ENCODE measurements at regions not wholly inside any gene's neighbourhood (a gene's known extent, or its start where the extent isn't known, plus 50 kb on each side); places are given as distances from the start of the nearest gene placed in this dataset.

DNA sequence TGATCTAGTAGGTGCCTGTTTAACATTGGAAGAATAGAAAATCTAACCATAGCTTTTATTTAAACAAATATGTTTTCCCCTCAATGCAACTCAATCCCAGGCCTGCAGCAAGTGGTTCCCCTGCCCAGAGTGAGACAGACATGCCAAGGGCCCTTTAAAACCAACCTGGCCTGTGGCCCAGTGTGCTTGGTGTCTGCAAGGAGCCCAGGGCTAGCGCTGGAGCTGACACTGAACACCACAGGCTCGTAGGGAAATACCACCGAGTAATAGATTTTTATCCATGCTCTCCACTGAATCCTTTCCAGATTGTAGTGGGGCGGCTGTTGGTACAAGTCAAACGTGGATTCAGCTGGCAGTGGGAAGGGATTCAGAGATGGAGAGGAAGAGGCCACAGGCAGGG is 95.6 kb upstream of the NRXN3 start:
- TF ChIP-seq, protein P1, sequence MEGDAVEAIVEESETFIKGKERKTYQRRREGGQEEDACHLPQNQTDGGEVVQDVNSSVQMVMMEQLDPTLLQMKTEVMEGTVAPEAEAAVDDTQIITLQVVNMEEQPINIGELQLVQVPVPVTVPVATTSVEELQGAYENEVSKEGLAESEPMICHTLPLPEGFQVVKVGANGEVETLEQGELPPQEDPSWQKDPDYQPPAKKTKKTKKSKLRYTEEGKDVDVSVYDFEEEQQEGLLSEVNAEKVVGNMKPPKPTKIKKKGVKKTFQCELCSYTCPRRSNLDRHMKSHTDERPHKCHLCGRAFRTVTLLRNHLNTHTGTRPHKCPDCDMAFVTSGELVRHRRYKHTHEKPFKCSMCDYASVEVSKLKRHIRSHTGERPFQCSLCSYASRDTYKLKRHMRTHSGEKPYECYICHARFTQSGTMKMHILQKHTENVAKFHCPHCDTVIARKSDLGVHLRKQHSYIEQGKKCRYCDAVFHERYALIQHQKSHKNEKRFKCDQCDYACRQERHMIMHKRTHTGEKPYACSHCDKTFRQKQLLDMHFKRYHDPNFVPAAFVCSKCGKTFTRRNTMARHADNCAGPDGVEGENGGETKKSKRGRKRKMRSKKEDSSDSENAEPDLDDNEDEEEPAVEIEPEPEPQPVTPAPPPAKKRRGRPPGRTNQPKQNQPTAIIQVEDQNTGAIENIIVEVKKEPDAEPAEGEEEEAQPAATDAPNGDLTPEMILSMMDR (IDR thresholded peaks at IDR 0.05): no peak
- TF ChIP-seq EZH2 (IDR thresholded peaks at IDR 0.05): no peak
- TF ChIP-seq EZH2phosphoT487 (IDR thresholded peaks at IDR 0.05): no peak

All from neural progenitor cell (in vitro differentiated cells).